Natural killer cell treated with Interleukin-12 subunit alpha and Interleukin-12 subunit beta and Interleukin-15 and Interleukin-18, amount 100 ng/mL, for 72 hours (primary cell): ENCODE measurements at regions not wholly inside any gene's neighbourhood (a gene's known extent, or its start where the extent isn't known, plus 50 kb on each side); places are given as distances from the start of the nearest gene placed in this dataset.

Source experiments
- ATAC-seq, 2 donors: fragments of 150-1000 bp; cut with Tn5 transposase in 1 of 2; sonication (Bioruptor Pico), chemical (Tn5 transposase) in 1 of 2; 2 replicates each; pipeline ENCODE4 v1.10.0; 2021
- DNase-seq: peaks from one replicate; pipeline ENCODE4 v3.0.0; 2022; ENCODE audit warnings: low spot score
- H3K27ac Mint-ChIP-seq, 2 donors: 1 replicate in 1 of 2; 2 replicates in 1 of 2; pipeline ENCODE4 v1.8.0; 2022; ENCODE audit warnings: mixed read lengths in 2 of 2, mild to moderate bottlenecking in 1 of 2, moderate library complexity in 1 of 2
- H3K27me3 Mint-ChIP-seq, 2 donors: 1 replicate in 1 of 2; 2 replicates in 1 of 2; pipeline ENCODE4 v1.8.0; 2022; ENCODE audit warnings: mixed read lengths in 2 of 2
- H3K36me3 Mint-ChIP-seq: one replicate; pipeline ENCODE4 v1.8.0; 2022; ENCODE audit warnings: mixed read lengths
- H3K4me1 Mint-ChIP-seq, 2 donors: 1 replicate in 1 of 2; 2 replicates in 1 of 2; pipeline ENCODE4 v1.8.0; 2022; ENCODE audit warnings: low read depth in 2 of 2, mixed read lengths in 2 of 2, mild to moderate bottlenecking in 1 of 2
- H3K4me3 Mint-ChIP-seq: one replicate; pipeline ENCODE4 v1.8.0; 2022; ENCODE audit warnings: mixed read lengths
- H3K9me3 Mint-ChIP-seq: 2 replicates; pipeline ENCODE4 v1.8.0; 2022; ENCODE audit warnings: mixed read lengths

DNA sequence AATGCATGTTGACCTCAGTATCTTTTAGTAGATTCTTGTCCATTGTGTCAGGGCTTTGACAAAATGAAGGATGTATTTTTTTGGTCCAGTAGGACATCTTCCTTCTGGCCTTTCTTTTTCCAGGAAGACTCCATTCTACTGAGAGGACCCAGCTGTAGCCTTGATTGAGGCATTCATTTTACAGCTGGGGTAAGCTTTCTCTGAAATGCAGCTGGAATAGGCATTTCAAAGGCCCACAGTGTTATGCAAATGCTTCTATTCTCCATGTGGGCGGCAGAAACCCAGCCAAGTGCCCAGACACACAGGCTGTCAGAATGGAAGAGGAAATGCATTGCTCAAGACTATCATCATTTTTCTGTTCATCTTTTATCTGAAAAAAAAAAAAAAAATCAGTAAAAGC, 629.0 kb upstream of the CDH8 start:
- H3K27me3 Mint-ChIP-seq: no peaks in the 10 kb centered on the region
- no peak overlapping the region for H3K4me3 Mint-ChIP-seq
- no peak overlapping the region for H3K27ac Mint-ChIP-seq
- H3K9me3 Mint-ChIP-seq: peaks cover 14% of the 10 kb centered on the region
- DNase-seq: no peak
- H3K36me3 Mint-ChIP-seq: no peaks in the 10 kb centered on the region
- no peaks in the 10 kb centered on the region for H3K4me1 Mint-ChIP-seq
- no peak for ATAC-seq

- no peak overlapping the region for H3K4me3 Mint-ChIP-seq
- ATAC-seq (no peak), DNase-seq (no peak)
- peaks cover 5% of the 10 kb centered on the region for H3K36me3 Mint-ChIP-seq
- no peaks in the 10 kb centered on the region for H3K4me1 Mint-ChIP-seq
- H3K27ac Mint-ChIP-seq: no peak overlapping the region
- H3K9me3 Mint-ChIP-seq: peaks cover 14% of the 10 kb centered on the region
- H3K27me3 Mint-ChIP-seq: no peaks in the 10 kb centered on the region
Measured at GRCh38 chr16:62664566-62664965, 628.3 kb upstream of the CDH8 start.

DNA sequence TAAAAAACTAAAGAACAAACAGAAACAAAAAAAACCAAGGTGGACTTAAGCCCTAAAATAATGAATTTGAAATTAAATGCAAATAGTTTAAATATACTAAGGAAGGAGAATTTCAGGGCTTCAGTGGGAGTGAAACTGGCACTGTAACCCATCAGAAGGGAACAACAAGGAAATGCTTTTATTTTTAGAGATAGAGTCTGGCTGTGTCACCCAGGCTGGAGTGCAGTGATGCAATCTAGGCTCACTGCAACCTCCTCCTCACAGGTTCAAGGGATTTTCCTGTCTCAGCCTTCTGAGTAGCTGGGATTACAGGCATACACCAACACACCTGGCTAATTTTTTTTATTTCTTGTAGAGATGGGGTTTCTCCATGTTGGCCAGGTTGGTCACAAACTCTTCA, 625.2 kb upstream of the CDH8 start:
- no peaks in the 10 kb centered on the region for H3K27me3 Mint-ChIP-seq
- DNase-seq: no peak
- H3K36me3 Mint-ChIP-seq: peaks cover 5% of the 10 kb centered on the region
- H3K9me3 Mint-ChIP-seq: peaks cover 5% of the 10 kb centered on the region
- no peak overlapping the region for H3K4me3 Mint-ChIP-seq
- no peak overlapping the region for H3K27ac Mint-ChIP-seq
- no peaks in the 10 kb centered on the region for H3K4me1 Mint-ChIP-seq
- ATAC-seq: no peak

DNA sequence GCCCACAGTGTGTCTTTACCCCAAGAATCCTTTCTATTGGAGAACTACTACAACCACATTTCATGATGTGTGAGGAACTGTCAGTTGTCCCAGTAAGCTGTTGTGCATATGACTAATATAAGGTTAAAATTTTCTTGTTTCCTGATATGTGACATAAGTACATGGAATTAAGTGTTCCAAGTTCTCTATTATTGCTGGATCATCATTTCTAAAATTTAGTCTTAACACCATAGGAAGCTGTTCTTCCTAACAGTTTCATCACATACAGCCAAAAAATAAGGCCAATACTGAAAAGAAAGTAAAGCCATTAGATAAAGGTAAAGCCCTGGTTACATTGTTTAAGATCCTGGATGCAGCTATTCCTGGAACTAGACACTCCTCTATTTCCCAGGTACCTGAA, 620.9 kb upstream of the CDH8 start:
- Mint-ChIP-seq H3K36me3 (peaks cover 5% of the 10 kb centered on the region), H3K4me1 (no peaks in the 10 kb centered on the region), H3K27me3 (no peaks in the 10 kb centered on the region), H3K27ac (no peak overlapping the region), H3K4me3 (no peak overlapping the region), H3K9me3 (peaks cover 5% of the 10 kb centered on the region)
- DNase-seq: no peak
- no peak for ATAC-seq

DNA sequence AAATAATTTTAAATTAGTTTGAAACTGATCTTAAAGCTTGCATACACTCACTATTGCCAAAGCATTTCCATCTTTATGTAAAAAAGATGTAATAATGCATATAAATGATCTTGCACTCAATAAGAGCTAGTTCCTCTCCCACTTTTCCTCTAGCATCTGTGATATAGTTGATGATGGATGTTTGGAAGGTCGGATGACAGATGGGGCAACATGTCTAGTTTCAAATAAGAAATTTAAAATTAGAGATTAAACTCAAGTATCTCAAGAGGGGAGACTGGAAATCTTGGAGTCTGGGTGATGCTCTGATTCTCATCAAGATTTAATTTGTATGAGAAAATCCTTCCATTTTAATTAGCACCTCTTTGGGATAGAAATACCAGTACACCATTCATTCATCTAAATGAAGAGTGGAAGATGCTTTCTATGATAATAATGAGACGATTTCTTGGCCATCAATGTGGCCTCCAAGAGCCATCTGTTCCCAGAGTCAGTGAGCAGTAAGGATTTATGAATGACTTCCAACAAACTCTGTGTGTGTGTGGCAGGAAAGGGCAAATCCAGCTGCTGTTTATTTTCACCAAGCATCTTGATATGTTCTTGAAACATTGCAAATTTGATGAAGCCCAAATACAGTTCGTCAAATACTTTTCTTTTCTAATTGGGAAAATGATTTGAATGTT, 616.3 kb upstream of the CDH8 start:
- Mint-ChIP-seq H3K27me3 (no peaks in the 10 kb centered on the region), H3K36me3 (no peaks in the 10 kb centered on the region), H3K4me3 (no peak overlapping the region), H3K4me1 (no peaks in the 10 kb centered on the region), H3K9me3 (no peaks in the 10 kb centered on the region), H3K27ac (no peak overlapping the region)
- no peak for ATAC-seq
- no peak for DNase-seq

DNA sequence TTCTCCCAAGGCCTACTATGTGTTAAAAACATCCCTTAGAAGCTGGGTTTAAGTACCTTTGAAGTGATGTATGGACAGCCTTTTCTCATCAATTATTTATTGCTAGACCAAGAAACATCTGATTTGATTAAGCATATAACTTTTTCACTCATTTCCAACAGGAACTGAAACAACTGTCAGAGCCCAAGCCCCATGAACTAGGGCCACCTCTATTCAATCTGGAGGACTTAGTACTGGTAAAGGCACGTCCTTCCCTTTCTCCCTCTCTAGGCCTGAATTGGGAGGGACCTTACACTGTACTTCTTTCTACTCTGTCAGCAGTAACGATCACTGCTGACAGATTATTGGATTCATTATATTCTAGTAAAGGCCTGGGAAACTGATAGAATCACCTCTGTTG, 612.0 kb upstream of the CDH8 start:
- Mint-ChIP-seq H3K4me1 (no peaks in the 10 kb centered on the region), H3K4me3 (no peak overlapping the region)

GRCh38 chr16:62644030-62644812, 608.0 kb upstream of the CDH8 start:
- H3K4me1 Mint-ChIP-seq: no peaks in the 10 kb centered on the region

More for the DNA sequence above, 612.0 kb upstream of the CDH8 start:
- Mint-ChIP-seq H3K9me3 (no peaks in the 10 kb centered on the region), H3K27ac (no peak overlapping the region), H3K27me3 (no peaks in the 10 kb centered on the region), H3K36me3 (no peaks in the 10 kb centered on the region)
- DNase-seq: no peak
- no peak for ATAC-seq

DNA sequence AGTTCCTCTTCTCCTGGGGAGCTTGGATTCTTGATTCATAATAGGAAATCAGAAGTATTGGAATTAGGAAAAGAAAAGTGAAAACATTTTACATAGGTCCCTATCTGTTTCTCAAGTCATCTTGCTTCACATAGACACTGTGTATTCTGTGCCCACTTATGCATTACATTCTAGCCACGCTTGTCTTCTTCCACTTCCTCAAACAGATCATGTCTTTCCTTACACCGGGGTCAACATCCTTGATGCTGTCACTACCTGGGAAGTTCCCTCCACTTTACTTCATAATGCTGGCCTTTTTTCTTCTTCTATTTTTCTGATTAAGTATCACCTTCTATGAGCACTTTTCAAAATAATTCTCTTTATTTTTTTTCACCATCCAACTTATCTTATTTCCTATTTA, 606.4 kb upstream of the CDH8 start:
- Mint-ChIP-seq H3K27me3 (no peaks in the 10 kb centered on the region), H3K9me3 (peaks cover 21% of the 10 kb centered on the region), H3K4me3 (no peak overlapping the region), H3K36me3 (peaks cover 7% of the 10 kb centered on the region), H3K4me1 (no peaks in the 10 kb centered on the region), H3K27ac (no peak overlapping the region)
- ATAC-seq (no peak), DNase-seq (no peak)

More at GRCh38 chr16:62644030-62644812, 608.0 kb upstream of the CDH8 start:
- H3K27me3 Mint-ChIP-seq: no peaks in the 10 kb centered on the region
- DNase-seq (no peak), ATAC-seq (no peak)
- H3K4me3 Mint-ChIP-seq: no peak overlapping the region
- peaks cover 7% of the 10 kb centered on the region for H3K36me3 Mint-ChIP-seq
- H3K27ac Mint-ChIP-seq: no peak overlapping the region
- H3K9me3 Mint-ChIP-seq: peaks cover 18% of the 10 kb centered on the region

- ATAC-seq (no peak), DNase-seq (no peak)
- H3K27me3 Mint-ChIP-seq: no peaks in the 10 kb centered on the region
- H3K4me3 Mint-ChIP-seq: no peak overlapping the region
- peaks cover 21% of the 10 kb centered on the region for H3K9me3 Mint-ChIP-seq
- H3K36me3 Mint-ChIP-seq: peaks cover 7% of the 10 kb centered on the region
- no peaks in the 10 kb centered on the region for H3K4me1 Mint-ChIP-seq
- H3K27ac Mint-ChIP-seq: no peak overlapping the region
Measured at GRCh38 chr16:62639890-62640289, 603.7 kb upstream of the CDH8 start.

- H3K4me3 Mint-ChIP-seq: no peak overlapping the region
- no peaks in the 10 kb centered on the region for H3K4me1 Mint-ChIP-seq
- peaks cover 21% of the 10 kb centered on the region for H3K9me3 Mint-ChIP-seq
- DNase-seq: no peak
- H3K27ac Mint-ChIP-seq: no peak overlapping the region
- peaks cover 7% of the 10 kb centered on the region for H3K36me3 Mint-ChIP-seq
- H3K27me3 Mint-ChIP-seq: no peaks in the 10 kb centered on the region
- ATAC-seq: no peak
Measured at GRCh38 chr16:62638964-62639870, 603.0 kb upstream of the CDH8 start.

DNA sequence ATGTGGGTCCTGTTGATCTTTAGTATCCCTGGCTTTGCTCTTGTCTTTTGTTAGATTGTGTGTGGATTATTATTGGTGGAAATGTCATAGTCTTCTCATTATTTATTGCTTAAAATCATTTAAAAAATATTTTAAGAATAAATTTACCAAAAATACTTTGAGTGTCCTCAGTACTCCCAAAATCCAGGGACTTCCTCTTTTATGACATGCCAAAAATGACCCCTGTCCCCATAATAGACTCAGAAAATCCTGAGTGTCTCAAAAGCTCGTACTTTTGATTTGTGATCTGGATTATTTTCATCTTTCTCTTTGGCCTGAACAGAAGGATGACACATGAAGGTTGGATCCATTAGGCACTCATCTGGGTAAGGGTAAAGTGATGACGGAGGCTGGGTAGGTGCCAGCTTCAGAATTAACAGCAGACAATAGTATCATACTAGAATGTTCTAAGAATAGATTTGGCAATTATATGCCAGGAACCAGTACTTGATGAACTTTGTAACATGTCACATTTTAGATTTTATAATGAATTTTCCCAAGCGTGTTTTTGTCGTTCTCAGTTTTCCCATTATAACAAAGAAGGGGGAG, 602.2 kb upstream of the CDH8 start:
- DNase-seq: no peak
- H3K27ac Mint-ChIP-seq: no peak overlapping the region
- H3K4me3 Mint-ChIP-seq: no peak overlapping the region
- peaks cover 7% of the 10 kb centered on the region for H3K36me3 Mint-ChIP-seq
- peaks cover 24% of the 10 kb centered on the region for H3K9me3 Mint-ChIP-seq
- no peaks in the 10 kb centered on the region for H3K27me3 Mint-ChIP-seq
- no peaks in the 10 kb centered on the region for H3K4me1 Mint-ChIP-seq
- no peak for ATAC-seq

DNA sequence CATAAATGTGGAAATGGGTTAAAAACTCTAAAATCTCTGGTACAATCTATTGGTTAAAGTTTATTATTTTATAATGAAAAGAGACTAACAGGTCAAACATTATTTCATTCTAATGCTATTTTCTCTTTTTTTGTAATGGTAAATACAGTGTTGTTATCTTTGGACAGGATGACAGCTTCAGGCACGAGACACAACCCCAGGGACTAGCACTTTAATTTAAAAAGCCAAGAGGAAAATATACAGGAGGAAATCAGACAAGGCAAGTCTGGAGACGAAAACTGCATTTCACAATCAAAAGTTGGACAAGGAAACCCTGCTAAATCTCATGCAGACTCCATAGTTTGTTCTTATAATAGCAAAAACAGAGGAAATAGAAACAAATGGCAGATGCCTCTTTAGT, 589.1 kb upstream of the CDH8 start:
- no peaks in the 10 kb centered on the region for H3K27me3 Mint-ChIP-seq
- H3K36me3 Mint-ChIP-seq: no peaks in the 10 kb centered on the region
- no peak overlapping the region for H3K4me3 Mint-ChIP-seq
- H3K4me1 Mint-ChIP-seq: no peaks in the 10 kb centered on the region
- ATAC-seq (no peak), DNase-seq (no peak)
- H3K9me3 Mint-ChIP-seq: peaks cover 15% of the 10 kb centered on the region
- H3K27ac Mint-ChIP-seq: no peak overlapping the region

- Mint-ChIP-seq H3K27me3 (no peaks in the 10 kb centered on the region), H3K4me3 (no peak overlapping the region), H3K36me3 (peaks cover 18% of the 10 kb centered on the region), H3K9me3 (peaks cover 20% of the 10 kb centered on the region), H3K27ac (no peak overlapping the region), H3K4me1 (no peaks in the 10 kb centered on the region)
- no peak for DNase-seq
- ATAC-seq: no peak
Measured at GRCh38 chr16:62620275-62620674, 584.0 kb upstream of the CDH8 start.
